ENCODE measurements at regions not wholly inside any gene's neighbourhood (a gene's known extent, or its start where the extent isn't known, plus 50 kb on each side); places are given as distances from the start of the nearest gene placed in this dataset.

DNA sequence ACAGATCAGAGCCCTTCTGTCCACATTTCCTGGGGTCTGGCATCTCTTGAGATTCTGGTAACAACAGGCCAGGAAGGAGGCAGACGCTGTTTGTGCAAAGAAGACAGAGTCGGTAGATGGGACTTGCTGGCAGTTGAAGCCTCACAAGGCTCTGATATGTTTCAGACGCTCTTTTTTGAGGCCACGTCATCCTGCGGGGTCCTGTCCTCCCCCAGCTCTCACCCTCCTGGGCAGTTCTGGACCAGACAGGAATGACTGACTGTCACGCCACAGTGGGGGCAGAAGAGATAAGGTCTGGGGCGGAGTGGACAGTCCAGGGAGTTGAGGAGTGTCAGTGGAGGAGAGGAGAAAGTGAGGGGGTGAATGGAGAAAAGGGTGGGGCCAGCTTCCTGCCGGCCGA is 87.1 kb upstream of the SULF2 start:
- Histone ChIP-seq H3K4me3 (no peak overlapping the region), H3K27me3 (no peaks in the 10 kb centered on the region), H3K4me1 (peaks cover 0 to 3% of the 10 kb centered on the region in 2 donors), H3K27ac (peak overlapping the region; percentile 57 to 80), H3K36me3 (no peaks in the 10 kb centered on the region), H3K9me3 (no peaks in the 10 kb centered on the region)
- DNase-seq = peak; percentile 55 to 76
- intact Hi-C loops (cut with DNase I; ENCODE audit: low total_unique reads) = no loop called here
- no peak for TF ChIP-seq POLR2A (IDR thresholded peaks at IDR 0.05)
- TF ChIP-seq, protein P1, sequence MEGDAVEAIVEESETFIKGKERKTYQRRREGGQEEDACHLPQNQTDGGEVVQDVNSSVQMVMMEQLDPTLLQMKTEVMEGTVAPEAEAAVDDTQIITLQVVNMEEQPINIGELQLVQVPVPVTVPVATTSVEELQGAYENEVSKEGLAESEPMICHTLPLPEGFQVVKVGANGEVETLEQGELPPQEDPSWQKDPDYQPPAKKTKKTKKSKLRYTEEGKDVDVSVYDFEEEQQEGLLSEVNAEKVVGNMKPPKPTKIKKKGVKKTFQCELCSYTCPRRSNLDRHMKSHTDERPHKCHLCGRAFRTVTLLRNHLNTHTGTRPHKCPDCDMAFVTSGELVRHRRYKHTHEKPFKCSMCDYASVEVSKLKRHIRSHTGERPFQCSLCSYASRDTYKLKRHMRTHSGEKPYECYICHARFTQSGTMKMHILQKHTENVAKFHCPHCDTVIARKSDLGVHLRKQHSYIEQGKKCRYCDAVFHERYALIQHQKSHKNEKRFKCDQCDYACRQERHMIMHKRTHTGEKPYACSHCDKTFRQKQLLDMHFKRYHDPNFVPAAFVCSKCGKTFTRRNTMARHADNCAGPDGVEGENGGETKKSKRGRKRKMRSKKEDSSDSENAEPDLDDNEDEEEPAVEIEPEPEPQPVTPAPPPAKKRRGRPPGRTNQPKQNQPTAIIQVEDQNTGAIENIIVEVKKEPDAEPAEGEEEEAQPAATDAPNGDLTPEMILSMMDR (IDR thresholded peaks at IDR 0.05) = no peak

DNA sequence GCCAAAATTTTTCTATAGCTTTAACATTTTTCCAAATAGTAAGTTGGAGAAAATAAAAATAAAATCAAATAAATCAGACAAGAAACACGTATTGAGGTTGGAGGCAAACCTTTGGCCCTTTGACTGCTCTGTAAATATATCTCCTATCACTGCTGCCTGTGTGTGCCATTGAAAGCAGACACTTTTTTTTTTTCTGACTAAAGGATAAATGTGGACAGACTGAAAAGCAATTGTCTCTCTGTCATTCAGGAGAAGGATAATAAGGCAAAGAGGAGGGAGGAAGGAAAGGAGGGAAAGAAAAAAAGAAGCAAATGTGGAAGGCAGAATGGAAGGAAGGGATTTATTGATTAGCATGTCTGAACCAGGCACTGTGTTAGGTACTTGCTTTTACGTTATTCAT is 85.2 kb upstream of the SULF2 start:
- H3K27me3 ChIP-seq = no peaks in the 10 kb centered on the region
- no peak for TF ChIP-seq POLR2A (IDR thresholded peaks at IDR 0.05)
- TF ChIP-seq, protein P1 (IDR thresholded peaks at IDR 0.05) = no peak

DNA sequence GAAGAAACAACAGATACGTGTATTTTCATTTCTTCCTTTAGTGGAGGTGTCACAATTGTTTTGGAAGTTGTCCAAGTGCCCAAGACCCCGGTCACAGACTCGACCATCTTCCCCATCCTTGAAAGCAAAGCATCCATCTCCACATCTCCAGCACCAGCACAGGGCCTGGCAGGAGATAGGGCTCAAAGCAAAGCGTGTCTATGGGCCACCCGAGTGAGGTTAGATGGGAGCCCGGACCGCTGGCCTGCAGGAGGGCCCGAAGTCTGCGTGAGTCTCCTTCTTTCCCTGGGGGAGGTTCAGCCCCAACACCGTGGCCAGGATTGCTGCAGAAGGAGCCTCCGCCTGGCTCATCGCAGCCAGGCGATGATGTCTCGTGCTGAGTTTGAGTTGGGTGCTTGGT is 83.5 kb upstream of the SULF2 start:
- TF ChIP-seq POLR2A (IDR thresholded peaks at IDR 0.05) = no peak
- TF ChIP-seq, protein P1 (IDR thresholded peaks at IDR 0.05) = no peak
- H3K4me1 ChIP-seq = no peaks in the 10 kb centered on the region
- DNase-seq = no peak
- H3K27ac ChIP-seq = no peak overlapping the region
- no peaks in the 10 kb centered on the region for H3K27me3 ChIP-seq
- no peaks in the 10 kb centered on the region for H3K9me3 ChIP-seq
- H3K4me3 ChIP-seq = no peak overlapping the region
- intact Hi-C loops (cut with DNase I; ENCODE audit: low total_unique reads) = no loop called here
- H3K36me3 ChIP-seq = no peaks in the 10 kb centered on the region

More for the DNA sequence above, 85.2 kb upstream of the SULF2 start:
- no peak overlapping the region for H3K4me3 ChIP-seq
- DNase-seq = no peak
- H3K9me3 ChIP-seq = no peaks in the 10 kb centered on the region
- intact Hi-C loops (cut with DNase I; ENCODE audit: low total_unique reads) = no loop called here
- H3K36me3 ChIP-seq = no peaks in the 10 kb centered on the region
- peaks cover 0 to under 1% of the 10 kb centered on the region in 2 donors for H3K4me1 ChIP-seq
- H3K27ac ChIP-seq = no peak overlapping the region

DNA sequence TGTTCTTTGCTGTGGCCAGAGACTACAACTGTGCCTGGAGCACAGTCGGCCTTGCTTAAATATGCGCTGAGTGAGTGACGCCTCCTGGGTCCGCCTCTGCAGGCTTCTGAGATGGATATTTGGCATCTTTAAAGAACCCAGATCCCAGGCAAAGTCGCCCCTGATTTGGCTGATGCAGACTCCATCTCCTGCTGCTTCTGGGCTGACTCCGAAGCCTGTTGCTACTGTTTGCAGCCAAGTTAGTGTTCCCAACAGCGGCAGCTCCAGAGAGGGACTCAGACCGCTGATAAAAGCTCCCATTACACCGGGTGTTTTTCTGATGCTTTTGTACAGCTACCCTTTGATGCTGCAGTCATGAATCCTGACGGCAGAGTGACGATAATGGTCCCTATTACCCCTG is 83.0 kb upstream of the SULF2 start:
- H3K27me3 ChIP-seq = no peaks in the 10 kb centered on the region
- TF ChIP-seq, protein P1 (IDR thresholded peaks at IDR 0.05) = no peak
- TF ChIP-seq POLR2A (IDR thresholded peaks at IDR 0.05) = no peak
- H3K4me1 ChIP-seq = no peaks in the 10 kb centered on the region
- no peak overlapping the region for H3K27ac ChIP-seq
- no peak overlapping the region for H3K4me3 ChIP-seq
- no peaks in the 10 kb centered on the region for H3K9me3 ChIP-seq
- intact Hi-C loops (cut with DNase I; ENCODE audit: low total_unique reads) = no loop called here
- H3K36me3 ChIP-seq = no peaks in the 10 kb centered on the region
- no peak for DNase-seq

DNA sequence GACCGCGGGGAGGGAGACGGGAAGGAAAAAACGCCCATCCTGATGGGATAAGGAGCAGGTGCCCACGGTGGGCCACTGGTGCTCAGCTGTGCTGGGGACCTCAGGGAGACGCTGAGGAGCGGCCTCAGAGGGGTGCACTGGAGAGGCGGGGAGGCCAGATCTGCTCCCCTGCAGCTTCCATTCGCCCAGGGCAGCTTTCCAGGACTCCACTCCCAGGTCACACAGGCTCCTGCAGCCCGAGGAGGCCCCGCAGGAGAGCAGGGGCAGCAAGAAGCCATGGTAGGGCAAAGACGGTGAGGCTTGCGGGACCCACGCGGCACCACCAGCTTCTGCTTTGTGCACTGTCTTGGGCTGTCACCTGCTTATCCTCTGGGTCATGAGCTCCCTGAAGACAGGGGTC is 82.5 kb upstream of the SULF2 start:
- H3K27ac ChIP-seq = no peak overlapping the region
- no peak for DNase-seq
- TF ChIP-seq, protein P1 (IDR thresholded peaks at IDR 0.05) = no peak
- no peak for TF ChIP-seq POLR2A (IDR thresholded peaks at IDR 0.05)
- no peak overlapping the region for H3K4me3 ChIP-seq
- no peaks in the 10 kb centered on the region for H3K36me3 ChIP-seq
- intact Hi-C loops (cut with DNase I; ENCODE audit: low total_unique reads) = no loop called here
- no peaks in the 10 kb centered on the region for H3K4me1 ChIP-seq
- no peaks in the 10 kb centered on the region for H3K27me3 ChIP-seq
- no peaks in the 10 kb centered on the region for H3K9me3 ChIP-seq
